Esophagus muscularis mucosa (tissue), 3 donors: ENCODE measurements at regions not wholly inside any gene's neighbourhood (a gene's known extent, or its start where the extent isn't known, plus 50 kb on each side); places are given as distances from the start of the nearest gene placed in this dataset.

ENCODE experiments used
- CTCF ChIP-seq, 3 experiments: fragments of 200-600 bp in 2 of 3; fragments of 450-650 bp in 1 of 3; sonication (generic) in 2 of 3; IDR thresholded peaks; one replicate each; pipeline ENCODE4 v1.5.1; 2017 to 2019; ENCODE audit warnings: antibody characterized with exemption in 3 of 3, mild to moderate bottlenecking in 2 of 3, moderate library complexity in 1 of 3
- POLR2A ChIP-seq: fragments of 450-650 bp; IDR thresholded peaks from one replicate; pipeline ENCODE4 v1.6.1; 2017; ENCODE audit warnings: antibody characterized with exemption, moderate library complexity, mild to moderate bottlenecking, low read depth
- POLR2AphosphoS5 ChIP-seq, 2 donors: sonication (generic); formaldehyde crosslinking; IDR thresholded peaks; one replicate each; pipeline ENCODE4 v1.6.1; 2017; ENCODE audit warnings: antibody characterized with exemption in 2 of 2

DNA sequence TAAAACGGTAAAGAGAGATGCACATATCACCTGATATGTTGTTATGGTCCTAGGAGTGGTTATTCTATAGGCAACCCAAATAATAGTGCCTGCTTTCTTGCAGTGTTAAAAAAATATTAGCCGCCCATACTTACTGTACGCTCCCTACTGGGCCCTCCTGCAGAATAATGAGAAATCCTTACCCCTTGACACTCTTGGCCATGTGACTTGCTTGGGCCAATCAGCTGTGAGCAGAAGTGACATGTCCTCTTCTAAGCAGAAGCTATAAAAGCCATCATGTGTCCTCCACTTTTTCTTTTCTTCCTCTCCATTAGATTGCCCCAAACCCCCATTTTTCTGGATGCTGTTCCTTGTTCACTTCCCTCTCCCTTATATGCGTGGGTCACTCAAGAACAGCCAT lies 90.5 kb upstream of the SPRED2 start:
- no peak for TF ChIP-seq CTCF (IDR thresholded peaks at IDR 0.05)
- TF ChIP-seq POLR2A: no peak
- no peak for TF ChIP-seq POLR2AphosphoS5 (IDR thresholded peaks at IDR 0.05)
